GM19035 (cell line): ENCODE measurements at regions not wholly inside any gene's neighbourhood (a gene's known extent, or its start where the extent isn't known, plus 50 kb on each side); places are given as distances from the start of the nearest gene placed in this dataset.
"Not testable (repeated sequence)": the region's sequence is repeated elsewhere in the genome, so short reads cannot be mapped to it uniquely, and the experiment has no call there.

Source experiments
- ATAC-seq: cut with Tn5 transposase; IDR thresholded peaks from one replicate; pipeline ENCODE4 v1.9.1; 2021; ENCODE audit not compliant: unreplicated experiment

GRCh38 chr1:81738875-81739274 is 61.9 kb upstream of the ADGRL2 start:
- ATAC-seq: no peak

- no peak for ATAC-seq
Observed at GRCh38 chr1:81733480-81733879, 67.3 kb upstream of the ADGRL2 start.

- ATAC-seq: no peak
Observed at GRCh38 chr1:81731989-81732388, 68.7 kb upstream of the ADGRL2 start.

- no peak for ATAC-seq
Observed at GRCh38 chr1:81730881-81731280, 69.9 kb upstream of the ADGRL2 start.

- ATAC-seq: not testable (repeated sequence)
Observed at GRCh38 chr1:81730299-81730698, 70.4 kb upstream of the ADGRL2 start.

- ATAC-seq: no peak
Observed at GRCh38 chr1:81729818-81730217, 70.9 kb upstream of the ADGRL2 start.

- ATAC-seq: no peak
Observed at GRCh38 chr1:81729239-81729638, 71.5 kb upstream of the ADGRL2 start.

GRCh38 chr1:81725823-81726222 is 74.9 kb upstream of the ADGRL2 start:
- ATAC-seq: no peak

GRCh38 chr1:81722631-81723328 is 78.0 kb upstream of the ADGRL2 start:
- ATAC-seq: not testable (repeated sequence)

GRCh38 chr1:81720256-81720655 is 80.5 kb upstream of the ADGRL2 start:
- ATAC-seq: not testable (repeated sequence)

- no peak for ATAC-seq
Observed at GRCh38 chr1:81717230-81717629, 83.5 kb upstream of the ADGRL2 start.

- ATAC-seq: no peak
Observed at GRCh38 chr1:81715391-81715790, 85.3 kb upstream of the ADGRL2 start.

- no peak for ATAC-seq
Observed at GRCh38 chr1:81714636-81715035, 86.1 kb upstream of the ADGRL2 start.

- no peak for ATAC-seq
Observed at GRCh38 chr1:81712425-81712824, 88.3 kb upstream of the ADGRL2 start.

GRCh38 chr1:81710857-81711256 is 89.9 kb upstream of the ADGRL2 start:
- no peak for ATAC-seq

- no peak for ATAC-seq
Observed at GRCh38 chr1:81708250-81708649, 92.5 kb upstream of the ADGRL2 start.

- ATAC-seq: no peak
Observed at GRCh38 chr1:81706650-81707435, 93.9 kb upstream of the ADGRL2 start.

- ATAC-seq: no peak
Observed at GRCh38 chr1:81703756-81704463, 96.8 kb upstream of the ADGRL2 start.

GRCh38 chr1:81703391-81703755 is 97.4 kb upstream of the ADGRL2 start:
- no peak for ATAC-seq

- ATAC-seq: no peak
Observed at GRCh38 chr1:81702903-81703302, 97.8 kb upstream of the ADGRL2 start.

- no peak for ATAC-seq
Observed at GRCh38 chr1:81702079-81702715, 98.5 kb upstream of the ADGRL2 start.
